Liver (tissue), 8 donors: ENCODE measurements at regions not wholly inside any gene's neighbourhood (a gene's known extent, or its start where the extent isn't known, plus 50 kb on each side); places are given as distances from the start of the nearest gene placed in this dataset.

ENCODE experiments used
- DNase-seq: peaks from one replicate; pipeline ENCODE4 v3.0.0-alpha.2; 2017; ENCODE audit warnings: low spot score
- H3K27ac ChIP-seq, 2 donors: one replicate each; pipeline ENCODE4 v1.7.0; 2013; ENCODE audit warnings: inconsistent platforms in 2 of 2, low read length in 2 of 2, control low read depth in 1 of 2, low read depth in 1 of 2, mild to moderate bottlenecking in 1 of 2
- H3K27me3 ChIP-seq, 4 donors: one replicate each; pipeline versions ENCODE4 v1.6.1 to v1.7.0; 2013; ENCODE audit warnings: low read length in 3 of 4, inconsistent platforms in 1 of 4, mild to moderate bottlenecking in 1 of 4, moderate library complexity in 1 of 4; ENCODE audit not compliant: control insufficient read depth in 4 of 4, insufficient read depth in 4 of 4
- H3K36me3 ChIP-seq, 4 donors: one replicate each; pipeline versions ENCODE4 v1.6.1 to v1.7.0; 2013; ENCODE audit warnings: low read length in 3 of 4, mild to moderate bottlenecking in 3 of 4, low read depth in 1 of 4, moderate library complexity in 1 of 4; ENCODE audit not compliant: control insufficient read depth in 4 of 4, insufficient read depth in 3 of 4
- H3K4me1 ChIP-seq, 4 donors: one replicate each; pipeline versions ENCODE4 v1.6.1 to v1.7.0; 2013; ENCODE audit warnings: low read length in 3 of 4, mild to moderate bottlenecking in 3 of 4, moderate library complexity in 1 of 4; ENCODE audit not compliant: control insufficient read depth in 4 of 4, insufficient read depth in 4 of 4
- H3K4me3 ChIP-seq, 3 donors: one replicate each; pipeline versions ENCODE4 v1.6.1 to v1.7.0; 2013; ENCODE audit warnings: low read length in 3 of 3, control low read depth in 1 of 3, low read depth in 1 of 3, mild to moderate bottlenecking in 1 of 3
- H3K9ac ChIP-seq, 2 donors: one replicate each; pipeline ENCODE4 v1.7.0; 2013; ENCODE audit warnings: low read length in 2 of 2, mild to moderate bottlenecking in 2 of 2, moderate library complexity in 2 of 2, control low read depth in 1 of 2, low read depth in 1 of 2
- H3K9me3 ChIP-seq, 4 donors: one replicate each; pipeline versions ENCODE4 v1.6.1 to v1.7.0; 2013; ENCODE audit warnings: low read length in 3 of 4; ENCODE audit not compliant: control insufficient read depth in 4 of 4
- ATF3 ChIP-seq: IDR thresholded peaks from 2 replicates; pipeline ENCODE4 v1.6.1; 2016; ENCODE audit warnings: antibody characterized with exemption
- CTCF ChIP-seq: fragments of 150-350 bp; IDR thresholded peaks from 2 replicates; pipeline ENCODE4 v1.5.1; 2017; ENCODE audit warnings: improper control_type of control experiment, low read depth, low read length; ENCODE audit not compliant: missing input control
- EGR1 ChIP-seq, 2 donors: IDR thresholded peaks; 2 replicates each; pipeline ENCODE4 v1.6.1; 2016 to 2018; ENCODE audit warnings: antibody characterized with exemption in 2 of 2, low read depth in 2 of 2
- FOXA1 ChIP-seq: IDR thresholded peaks from 2 replicates; pipeline ENCODE4 v1.6.1; 2016; ENCODE audit warnings: antibody characterized with exemption
- FOXA2 ChIP-seq: IDR thresholded peaks from 2 replicates; pipeline ENCODE4 v1.6.1; 2016; ENCODE audit warnings: antibody characterized with exemption
- HNF4A ChIP-seq, 2 donors: conservative IDR thresholded peaks; 2 replicates each; pipeline ENCODE4 v1.6.1; 2016; ENCODE audit warnings: antibody characterized with exemption in 2 of 2, mild to moderate bottlenecking in 2 of 2
- HNF4G ChIP-seq: IDR thresholded peaks from 2 replicates; pipeline ENCODE4 v1.6.1; 2016; ENCODE audit warnings: antibody characterized with exemption
- JUND ChIP-seq, 2 donors: IDR thresholded peaks; 2 replicates each; pipeline ENCODE4 v1.6.1; 2016; ENCODE audit warnings: antibody characterized with exemption in 2 of 2
- MAX ChIP-seq: IDR thresholded peaks from 2 replicates; pipeline ENCODE4 v1.6.1; 2016; ENCODE audit warnings: antibody characterized with exemption
- NR2F2 ChIP-seq: IDR thresholded peaks from 2 replicates; pipeline ENCODE4 v1.6.1; 2016; ENCODE audit warnings: antibody characterized with exemption
- RAD21 ChIP-seq, 2 donors: IDR thresholded peaks; 2 replicates each; pipeline ENCODE4 v1.6.1; 2016; ENCODE audit warnings: antibody characterized with exemption in 2 of 2, mild to moderate bottlenecking in 2 of 2
- REST ChIP-seq: IDR thresholded peaks from 2 replicates; pipeline ENCODE4 v1.6.1; 2016; ENCODE audit warnings: antibody characterized with exemption, mild to moderate bottlenecking
- RXRA ChIP-seq, 2 donors: IDR thresholded peaks; 2 replicates each; pipeline ENCODE4 v1.6.1; 2017 to 2018; ENCODE audit warnings: antibody characterized with exemption in 2 of 2, mild to moderate bottlenecking in 1 of 2
- SP1 ChIP-seq: IDR thresholded peaks from 2 replicates; pipeline ENCODE4 v1.6.1; 2018; ENCODE audit warnings: antibody characterized with exemption, mild to moderate bottlenecking
- TAF1 ChIP-seq: conservative IDR thresholded peaks from 2 replicates; pipeline ENCODE4 v1.6.1; 2016; ENCODE audit warnings: antibody characterized with exemption, mild to moderate bottlenecking
- YY1 ChIP-seq: IDR thresholded peaks from 2 replicates; pipeline ENCODE4 v1.6.1; 2016; ENCODE audit warnings: antibody characterized with exemption, mild to moderate bottlenecking
- ZBTB33 ChIP-seq: IDR thresholded peaks from 2 replicates; pipeline ENCODE4 v1.6.1; 2016; ENCODE audit warnings: antibody characterized with exemption
- WGBS: extraction: QIAGEN DNeasy Blood & Tissue Kit; methylation state at CpG from one replicate; pipeline ENCODE4 v1.1.7; 2013; 5-methylcytosine and 5-hydroxymethylcytosine counted together
- donor health status: healthy.
- donor health status: healthy.
- donor health status: healthy.
- donor health status: healthy.
- donor health status: healthy.

GRCh38 chr1:73327998-73328397, 870.0 kb downstream of the LRRIQ3 start:
- no peak overlapping the region for H3K4me3 ChIP-seq
- WGBS = 98% methylated on average over 3 of the region's 3 CpGs
- no peaks in the 10 kb centered on the region for H3K36me3 ChIP-seq
- H3K9ac ChIP-seq = no peak overlapping the region
- H3K27me3 ChIP-seq = no peaks in the 10 kb centered on the region
- H3K27ac ChIP-seq = no peak overlapping the region
- TF ChIP-seq RXRA (IDR thresholded peaks at IDR 0.05) (no peak), CTCF (no peak), ZBTB33 (no peak), ATF3 (no peak), HNF4A (conservative IDR thresholded peaks at IDR 0.05) (no peak), JUND (IDR thresholded peaks at IDR 0.05) (no peak), REST (no peak), RAD21 (IDR thresholded peaks at IDR 0.05) (no peak), SP1 (no peak), EGR1 (IDR thresholded peaks at IDR 0.05; ENCODE audit: low read depth in 2 of 2) (no peak), TAF1 (no peak), FOXA2 (no peak), FOXA1 (no peak), NR2F2 (no peak), HNF4G (no peak), YY1 (no peak)
- H3K4me1 ChIP-seq = no peaks in the 10 kb centered on the region
- DNase-seq = no peak
- H3K9me3 ChIP-seq = peaks cover 0 to 6% (median 3%) of the 10 kb centered on the region in 4 donors

GRCh38 chr1:73327180-73327793, 870.7 kb downstream of the LRRIQ3 start:
- Histone ChIP-seq H3K27ac (no peak overlapping the region), H3K4me1 (no peaks in the 10 kb centered on the region), H3K9me3 (peaks cover 0 to 6% (median 3%) of the 10 kb centered on the region in 4 donors), H3K4me3 (no peak overlapping the region), H3K9ac (no peak overlapping the region), H3K36me3 (no peaks in the 10 kb centered on the region), H3K27me3 (no peaks in the 10 kb centered on the region)
- 90% methylated on average over 3 of the region's 3 CpGs for WGBS
- no peak for DNase-seq
- TF ChIP-seq RXRA (IDR thresholded peaks at IDR 0.05) (no peak), TAF1 (no peak), ZBTB33 (no peak), HNF4A (conservative IDR thresholded peaks at IDR 0.05) (no peak), MAX (no peak), JUND (IDR thresholded peaks at IDR 0.05) (no peak), CTCF (no peak), HNF4G (no peak)
